A549 (cell line): ENCODE measurements at regions not wholly inside any gene's neighbourhood (a gene's known extent, or its start where the extent isn't known, plus 50 kb on each side); places are given as distances from the start of the nearest gene placed in this dataset.

Experiments
- ATAC-seq, 2 experiments: fragments of 200-7000 bp in 1 of 2; fragments of >200 bp in 1 of 2; cut with Nextera tagmentation in 1 of 2; cut with Tn5 transposase in 1 of 2; 3 replicates each; pipeline versions ENCODE4 v1.8.0 to v1.9.1; 2018 to 2020; ENCODE audit warnings: mild to moderate bottlenecking in 1 of 2, moderate library complexity in 1 of 2
- CTCF ChIA-PET: fragments of 300-600 bp; sonication (Branson Sonifier 250); formaldehyde crosslinking; extraction: SDS; loops from one replicate; lab custom pipeline; 2021; ENCODE audit warnings: antibody characterized with exemption, inconsistent platforms; lab: Yijun Ruan, JAX
- POLR2A ChIA-PET: fragments of 350-600 bp; formaldehyde crosslinking; extraction: SDS; loops from one replicate; lab custom pipeline; 2021; ENCODE audit warnings: antibody characterized with exemption, inconsistent platforms; lab: Yijun Ruan, JAX
- DNase-seq, 2 experiments: peaks; one replicate each; pipeline versions ENCODE4 v3.0.0 to v3.0.0-alpha.2; 2011 to 2016; ENCODE audit warnings: low read depth in 1 of 2, low spot score in 1 of 2
- FAIRE-seq: peaks from 2 replicates; lab custom pipeline; 2011; peaks lifted over from hg19 to GRCh38; lab: Jason Lieb, UNC
- H3K27ac ChIP-seq, 2 experiments: fragments of >200 bp; sonication (Bioruptor Twin); formaldehyde crosslinking; 3 replicates each; pipeline ENCODE4 v1.5.1; 2016 to 2017
- H3K4me1 ChIP-seq: fragments of >200 bp; sonication (Bioruptor Twin); formaldehyde crosslinking; 3 replicates; pipeline ENCODE4 v1.6.1; 2016
- H3K4me2 ChIP-seq: fragments of >200 bp; sonication (Bioruptor Twin); formaldehyde crosslinking; 3 replicates; pipeline ENCODE4 v1.6.1; 2016
- H3K4me3 ChIP-seq: fragments of >200 bp; sonication (Bioruptor Twin); formaldehyde crosslinking; 3 replicates; pipeline ENCODE4 v1.5.1; 2016
- H3K9me3 ChIP-seq: fragments of >200 bp; sonication (Bioruptor Twin); formaldehyde crosslinking; 3 replicates; pipeline ENCODE4 v1.6.1; 2016
- BHLHE40 ChIP-seq: IDR thresholded peaks from 2 replicates; pipeline ENCODE4 v1.6.1; 2012; ENCODE audit warnings: low read depth, low read length, inconsistent platforms
- CBX2 ChIP-seq: fragments of 200-600 bp; sonication (generic); IDR thresholded peaks from 2 replicates; pipeline ENCODE4 v1.6.1; 2016; ENCODE audit warnings: low read depth, mild to moderate bottlenecking, borderline replicate concordance
- CBX8 ChIP-seq: fragments of 200-600 bp; sonication (generic); IDR thresholded peaks from 2 replicates; pipeline ENCODE4 v1.6.1; 2016
- CEBPB ChIP-seq, 2 experiments: fragments of >200 bp in 1 of 2; sonication (Bioruptor Twin) in 1 of 2; formaldehyde crosslinking in 1 of 2; IDR thresholded peaks; 2 replicates each; pipeline ENCODE4 v1.6.1; 2012 to 2016
- EHF ChIP-seq: fragments of 250-450 bp; sonication (Bioruptor Pico); IDR thresholded peaks from 2 replicates; pipeline ENCODE4 v1.5.0; 2020; ENCODE audit warnings: mild to moderate bottlenecking
- EHMT2 ChIP-seq: fragments of 200-600 bp; sonication (generic); IDR thresholded peaks from 2 replicates; pipeline ENCODE4 v1.6.1; 2016; ENCODE audit warnings: antibody characterized with exemption, low read depth, mild to moderate bottlenecking, moderate library complexity
- ELK1 ChIP-seq: fragments of 150-350 bp; IDR thresholded peaks from 2 replicates; pipeline ENCODE4 v1.6.1; 2014; ENCODE audit warnings: low read depth, mild to moderate bottlenecking, low read length
- EP300 ChIP-seq, 2 experiments: fragments of >200 bp; sonication (Bioruptor Twin); formaldehyde crosslinking; IDR thresholded peaks; 2 replicates in 1 of 2; 3 replicates in 1 of 2; pipeline ENCODE4 v1.6.1; 2016 to 2017
- FOSB ChIP-seq: fragments of 250-450 bp; sonication (Bioruptor Pico); IDR thresholded peaks from 2 replicates; pipeline ENCODE4 v1.5.0; 2020; ENCODE audit warnings: mild to moderate bottlenecking, moderate library complexity
- GATA3 ChIP-seq: IDR thresholded peaks from 2 replicates; pipeline ENCODE4 v1.6.1; 2012; ENCODE audit warnings: borderline replicate concordance
- HDAC2 ChIP-seq: fragments of 200-600 bp; sonication (generic); IDR thresholded peaks from 2 replicates; pipeline ENCODE4 v1.6.1; 2016
- HEYL ChIP-seq: fragments of 250-450 bp; sonication (Bioruptor Pico); IDR thresholded peaks from 2 replicates; pipeline ENCODE4 v1.8.0; 2021; ENCODE audit warnings: mild to moderate bottlenecking, moderate library complexity
- HMGXB4 ChIP-seq: fragments of 250-450 bp; sonication (Bioruptor Pico); IDR thresholded peaks from 2 replicates; pipeline ENCODE4 v1.5.0; 2021; ENCODE audit warnings: mild to moderate bottlenecking, moderate library complexity, borderline replicate concordance
- HOXB5 ChIP-seq: fragments of 250-450 bp; sonication (Bioruptor Pico); IDR thresholded peaks from 2 replicates; pipeline ENCODE4 v1.5.0; 2020; ENCODE audit warnings: mild to moderate bottlenecking, moderate library complexity
- JUN ChIP-seq, 2 experiments: fragments of >200 bp; sonication (Bioruptor Twin); formaldehyde crosslinking; IDR thresholded peaks; 2 replicates in 1 of 2; 3 replicates in 1 of 2; pipeline ENCODE4 v1.6.1; 2016 to 2017
- JUNB ChIP-seq: fragments of >200 bp; sonication (Bioruptor Twin); formaldehyde crosslinking; IDR thresholded peaks from 2 replicates; pipeline ENCODE4 v1.6.1; 2016
- MAFK ChIP-seq: fragments of 450-650 bp; IDR thresholded peaks from 2 replicates; pipeline ENCODE4 v1.6.1; 2014; ENCODE audit not compliant: partially characterized antibody
- MAX ChIP-seq: IDR thresholded peaks from 2 replicates; pipeline ENCODE4 v1.6.1; 2012
- NFE2L2 ChIP-seq: fragments of 150-350 bp; conservative IDR thresholded peaks from 2 replicates; pipeline ENCODE4 v1.6.1; 2014; ENCODE audit warnings: low read length
- NR3C1 ChIP-seq: fragments of >200 bp; sonication (Bioruptor Twin); formaldehyde crosslinking; IDR thresholded peaks from 3 replicates; pipeline ENCODE4 v1.6.1; 2017
- PHF8 ChIP-seq: fragments of 200-600 bp; sonication (generic); IDR thresholded peaks from 2 replicates; pipeline ENCODE4 v1.6.1; 2016; ENCODE audit warnings: low read depth, mild to moderate bottlenecking, antibody characterized with exemption, moderate library complexity, borderline replicate concordance
- POLR2AphosphoS2 ChIP-seq: conservative IDR thresholded peaks from 2 replicates; pipeline ENCODE4 v1.6.1; 2012; ENCODE audit warnings: low read length, improper control_type of control experiment, inconsistent platforms
- RCOR1 ChIP-seq: fragments of 150-350 bp; IDR thresholded peaks from 2 replicates; pipeline ENCODE4 v1.6.1; 2014; ENCODE audit warnings: antibody characterized with exemption, low read length, low read depth
- RFX5 ChIP-seq: fragments of 450-650 bp; IDR thresholded peaks from 2 replicates; pipeline ENCODE4 v1.7.1; 2014; ENCODE audit warnings: antibody characterized with exemption, mild to moderate bottlenecking, moderate library complexity
- SMC3 ChIP-seq: fragments of >200 bp; sonication (Bioruptor Twin); formaldehyde crosslinking; IDR thresholded peaks from 3 replicates; pipeline ENCODE4 v1.6.1; 2018; ENCODE audit warnings: inconsistent platforms
- SREBF2 ChIP-seq: fragments of 450-650 bp; IDR thresholded peaks from 2 replicates; pipeline ENCODE4 v1.6.1; 2014; ENCODE audit warnings: mild to moderate bottlenecking, moderate library complexity
- TFCP2L1 ChIP-seq: fragments of 250-450 bp; sonication (Bioruptor Pico); IDR thresholded peaks from 2 replicates; pipeline ENCODE4 v1.5.0; 2021; ENCODE audit warnings: mild to moderate bottlenecking
- TP53 ChIP-seq: fragments of 250-450 bp; sonication (Bioruptor Pico); IDR thresholded peaks from 2 replicates; pipeline ENCODE4 v1.5.0; 2021; ENCODE audit warnings: mild to moderate bottlenecking, moderate library complexity
- ZFP36 ChIP-seq: fragments of 450-650 bp; IDR thresholded peaks from 2 replicates; pipeline ENCODE4 v1.6.1; 2014; ENCODE audit warnings: borderline replicate concordance; ENCODE audit not compliant: partially characterized antibody
- ZNF302 ChIP-seq: fragments of 250-450 bp; sonication (Bioruptor Pico); IDR thresholded peaks from 2 replicates; pipeline ENCODE4 v1.9.0; 2021; ENCODE audit warnings: inconsistent platforms, mild to moderate bottlenecking, moderate library complexity
- WGBS: methylation state at CpG from one replicate; pipeline ENCODE4 v1.1.6; 2017; ENCODE audit errors: missing lambda C conversion rate; 5-methylcytosine and 5-hydroxymethylcytosine counted together

GRCh38 chr2:66699793-66700676 lies 265.1 kb downstream of the MEIS1 start:
- ATAC-seq = 0 out of 6 replicates have a peak, but pooled peaks of 1 of the 2 experiments have one; percentile 24
- H3K4me3 ChIP-seq = no peak overlapping the region
- ChIA-PET CTCF (interaction anchor here (1.9 kb wide), 1 partner anchor 13 kb away, joined by 5 read pairs; no protein-coding TSS in a partner anchor), POLR2A (no interaction called here)
- FAIRE-seq = no peak
- WGBS = 33% methylated on average over 7 of the region's 7 CpGs
- TF ChIP-seq RCOR1 (no peak), BHLHE40 (no peak), EP300 (IDR thresholded peaks at IDR 0.05) (no peak), CEBPB (IDR thresholded peaks at IDR 0.05) (no peak), MAX (no peak), JUN (IDR thresholded peaks at IDR 0.05) (no peak), CBX8 (no peak), GATA3 (no peak), POLR2AphosphoS2 (no peak), SMC3 (no peak), HEYL (no peak), PHF8 (no peak), ELK1 (no peak), ZFP36 (no peak), CBX2 (no peak), TP53 (CRISPR knock-in tag) (no peak)
- H3K27ac ChIP-seq = no peak overlapping the region
- H3K4me1 ChIP-seq = no peaks in the 10 kb centered on the region
- DNase-seq = no peak
- no peaks in the 10 kb centered on the region for H3K9me3 ChIP-seq
- no peak overlapping the region for H3K4me2 ChIP-seq

- ChIA-PET POLR2A (no interaction called here), CTCF (no interaction called here)
- Histone ChIP-seq H3K4me2 (no peak overlapping the region), H3K27ac (no peak overlapping the region), H3K4me3 (no peak overlapping the region), H3K4me1 (no peaks in the 10 kb centered on the region), H3K9me3 (no peaks in the 10 kb centered on the region)
- ATAC-seq (no peak), DNase-seq (no peak), FAIRE-seq (no peak)
- 35% methylated on average over 3 of the region's 3 CpGs for WGBS
- TF ChIP-seq EHMT2 = no peak
- no peak for TF ChIP-seq GATA3
- no peak for TF ChIP-seq HDAC2
- no peak for TF ChIP-seq HOXB5 (CRISPR knock-in tag)
- no peak for TF ChIP-seq EHF (CRISPR knock-in tag)
- no peak for TF ChIP-seq NR3C1
- no peak for TF ChIP-seq FOSB
- no peak for TF ChIP-seq POLR2AphosphoS2
- TF ChIP-seq MAFK = no peak
- no peak for TF ChIP-seq NFE2L2
- TF ChIP-seq ZFP36 = no peak
- no peak for TF ChIP-seq SREBF2
- TF ChIP-seq ZNF302 (CRISPR knock-in tag) = no peak
- TF ChIP-seq JUNB = no peak
- TF ChIP-seq SMC3 = no peak
- no peak for TF ChIP-seq TFCP2L1
- no peak for TF ChIP-seq RFX5
- TF ChIP-seq HMGXB4 (CRISPR knock-in tag) = no peak
Measured at GRCh38 chr2:66700677-66701066, 265.7 kb downstream of the MEIS1 start.
